HG03095 (cell line): ENCODE measurements at regions not wholly inside any gene's neighbourhood (a gene's known extent, or its start where the extent isn't known, plus 50 kb on each side); places are given as distances from the start of the nearest gene placed in this dataset.

Experiments
- ATAC-seq: cut with Tn5 transposase; IDR thresholded peaks from one replicate; pipeline ENCODE4 v1.9.1; 2021; ENCODE audit warnings: moderate library complexity; ENCODE audit not compliant: unreplicated experiment

DNA sequence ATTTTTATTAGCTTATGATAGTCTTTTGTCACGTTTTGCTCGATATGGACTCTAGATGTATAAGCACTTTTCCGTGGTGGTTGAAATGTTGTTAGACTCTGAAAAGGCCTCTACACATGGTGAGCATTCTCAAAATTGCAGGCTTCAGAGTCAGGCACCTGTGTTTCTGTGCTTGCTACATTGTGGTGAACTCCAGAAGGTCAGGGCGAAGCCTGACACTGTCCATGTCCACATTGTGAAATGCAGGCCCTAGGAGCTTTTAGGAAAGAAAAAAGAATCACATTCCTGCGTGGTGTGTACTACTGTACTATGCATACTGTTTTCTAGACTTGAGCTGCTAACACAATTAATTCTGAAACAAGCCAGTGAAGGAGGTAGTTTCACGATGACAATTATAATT lies 86.3 kb downstream of the HS3ST1 start:
- no peak for ATAC-seq

DNA sequence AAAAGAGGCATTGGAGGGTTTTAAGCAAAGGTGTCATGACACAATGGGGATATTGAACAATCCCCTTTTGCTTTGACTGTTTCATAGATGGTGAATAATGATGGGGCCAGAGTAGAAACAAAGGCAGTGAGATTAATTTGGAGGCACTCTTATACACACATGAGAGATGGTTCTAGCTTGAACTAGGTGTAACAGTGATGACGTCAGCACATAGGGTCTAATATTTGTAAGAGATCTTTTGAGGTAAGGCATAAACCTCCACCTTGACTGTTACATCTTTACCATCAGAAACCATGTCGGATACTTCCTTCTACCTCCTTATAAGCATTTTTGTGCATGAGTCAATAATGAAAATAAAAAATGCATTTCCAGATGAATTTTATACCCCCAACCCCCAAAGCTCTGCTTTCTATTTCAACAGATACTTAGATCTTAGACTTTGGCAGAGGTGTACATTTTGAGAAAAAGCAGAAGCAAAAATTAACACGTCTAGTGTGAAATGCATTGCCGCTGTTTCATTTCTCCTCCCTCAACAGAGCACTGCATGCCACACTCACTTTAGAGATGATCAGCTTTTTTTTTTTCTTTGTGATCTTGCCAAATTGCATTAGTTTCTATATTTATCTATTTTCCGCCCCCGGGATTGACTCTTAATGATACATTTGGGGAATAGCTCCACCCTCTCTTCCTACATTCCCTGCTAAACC lies 87.2 kb downstream of the HS3ST1 start:
- ATAC-seq: no peak

DNA sequence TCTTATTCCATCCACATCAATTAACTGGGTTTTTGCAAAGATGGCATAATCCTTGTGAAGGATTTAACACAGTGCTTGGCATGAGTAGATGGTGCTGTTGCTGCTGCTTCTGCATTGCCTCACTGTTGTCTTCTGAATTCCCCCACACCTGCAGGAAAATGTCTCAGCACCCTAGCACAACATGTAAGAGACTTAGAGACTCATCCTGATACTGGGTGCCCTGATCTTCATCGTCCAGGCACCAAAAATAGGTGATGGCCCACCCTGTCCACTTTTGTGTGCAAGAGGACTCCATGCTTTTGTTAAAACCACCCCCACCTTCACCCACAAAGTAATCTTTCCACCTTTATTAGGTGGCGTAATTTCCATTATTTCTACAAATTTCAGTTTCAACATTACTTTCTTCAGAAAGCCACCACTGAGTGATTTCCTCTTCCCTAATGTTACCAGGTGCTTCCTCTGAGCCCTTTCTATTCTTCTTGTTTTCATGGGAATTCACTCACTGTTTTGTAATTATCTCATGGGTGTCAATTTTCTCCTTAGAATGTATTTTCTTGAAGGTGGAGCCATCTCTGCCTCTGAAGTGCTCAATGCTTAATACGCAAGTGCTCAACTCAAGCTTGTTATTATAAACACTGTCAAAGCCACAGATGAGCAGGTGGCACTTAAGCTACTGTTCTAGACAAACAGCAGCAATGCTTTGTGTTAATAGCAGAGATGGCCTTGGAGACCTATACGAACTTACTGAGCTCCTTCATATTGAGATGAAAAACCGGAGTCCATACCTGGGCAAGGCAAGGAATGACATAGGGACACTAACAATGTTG lies 89.5 kb downstream of the HS3ST1 start:
- no peak for ATAC-seq

GRCh38 chr4:11337287-11337686 lies 91.4 kb downstream of the HS3ST1 start:
- ATAC-seq: no peak

DNA sequence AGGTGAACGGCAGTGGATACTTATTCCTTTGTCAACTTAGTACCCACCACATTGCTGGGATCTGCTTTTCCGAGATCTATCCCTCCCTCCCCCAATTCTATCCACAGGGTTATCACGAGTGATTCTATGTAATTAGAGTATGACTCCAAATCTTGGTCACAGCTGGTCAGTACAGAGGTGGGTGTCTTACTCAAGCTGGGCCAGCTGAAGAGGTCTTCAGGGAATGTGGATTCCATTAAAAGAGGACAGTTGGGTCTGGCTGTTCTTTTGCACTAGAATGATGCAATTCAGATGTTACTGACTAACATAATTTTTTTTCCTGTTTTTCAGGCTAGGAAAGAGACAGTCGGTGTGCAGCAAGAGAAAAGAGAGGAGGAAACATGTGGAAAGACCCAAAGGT lies 92.3 kb downstream of the HS3ST1 start:
- no peak for ATAC-seq

DNA sequence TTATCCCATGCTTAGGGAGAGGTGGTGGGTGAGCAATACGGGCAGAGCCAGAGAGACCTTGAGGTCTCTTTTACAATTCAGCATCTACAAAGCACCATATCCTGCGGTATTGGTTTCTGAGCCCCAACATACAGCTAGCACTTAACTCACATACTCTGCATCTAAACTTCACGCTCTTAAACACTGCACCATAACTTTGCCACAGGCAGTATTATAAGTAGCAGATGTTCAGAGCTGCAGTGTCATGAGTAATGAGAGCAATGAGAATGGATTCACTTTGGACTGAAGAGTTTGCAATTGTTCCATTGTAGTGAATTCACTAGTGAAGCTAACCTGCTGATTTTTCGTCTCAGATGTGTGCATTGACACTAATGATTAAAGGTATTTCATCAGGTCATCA lies 93.8 kb downstream of the HS3ST1 start:
- ATAC-seq: no peak

- no peak for ATAC-seq
Observed at GRCh38 chr4:11328401-11328800, 100.3 kb downstream of the HS3ST1 start.

- no peak for ATAC-seq
Observed at GRCh38 chr4:11326021-11326420, 102.7 kb downstream of the HS3ST1 start.

DNA sequence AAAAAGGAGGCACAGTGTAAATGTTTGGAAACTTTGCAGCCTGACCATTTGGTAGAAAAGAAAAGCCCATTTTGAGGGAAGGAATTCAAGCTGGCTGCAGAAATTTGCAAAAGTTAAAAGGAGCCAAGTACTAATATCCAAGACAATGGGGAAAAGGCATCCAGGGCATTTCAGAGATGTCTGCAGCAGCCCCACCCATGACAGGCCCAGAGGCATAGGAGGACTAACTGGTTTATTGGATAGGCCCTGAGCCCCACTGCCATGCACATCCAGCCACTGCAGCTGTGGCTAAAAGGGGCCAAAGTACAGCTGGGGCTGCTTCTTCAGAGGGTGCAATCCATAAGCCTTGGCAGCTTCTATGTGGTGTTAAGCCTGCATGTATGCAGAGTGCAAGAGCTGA lies 104.9 kb downstream of the HS3ST1 start:
- no peak for ATAC-seq

DNA sequence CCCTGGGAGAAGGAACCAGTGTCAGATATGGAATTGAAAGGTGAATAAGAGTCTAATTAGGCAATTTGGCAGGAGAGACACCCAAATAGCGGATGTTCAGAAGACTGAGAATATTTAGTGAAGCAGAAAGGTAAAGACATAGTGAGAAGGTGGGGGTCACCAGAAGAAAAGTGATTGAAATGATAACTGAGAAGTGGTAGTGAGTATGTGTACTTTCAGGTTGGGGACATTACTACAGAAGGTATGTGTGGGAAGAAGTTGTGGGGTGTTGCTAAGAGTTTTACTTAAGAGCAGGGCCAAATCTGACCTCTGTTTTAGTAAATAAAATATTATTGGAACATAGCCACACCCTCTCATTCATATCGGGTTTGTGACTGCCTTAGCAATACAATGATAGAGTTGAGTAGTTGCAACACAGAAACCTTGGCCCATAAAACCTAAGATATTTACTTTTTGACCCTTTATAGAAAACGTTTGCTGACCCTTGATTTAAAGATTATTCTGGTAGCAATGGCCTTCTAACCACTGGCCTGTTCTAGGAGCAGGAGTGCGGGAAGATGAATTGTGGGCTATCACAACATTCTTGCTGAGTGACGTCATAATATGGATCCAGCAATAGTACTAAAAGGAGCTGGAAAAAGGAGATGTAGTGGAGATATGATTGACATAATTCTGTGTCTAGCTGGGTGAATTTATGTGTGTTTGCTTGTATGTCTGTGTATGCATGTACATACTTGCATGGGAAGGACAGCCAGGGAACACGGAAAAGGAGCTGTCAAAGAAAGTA lies 115.3 kb downstream of the HS3ST1 start:
- ATAC-seq: no peak

GRCh38 chr4:11312389-11312788 lies 116.3 kb downstream of the HS3ST1 start:
- ATAC-seq: no peak

GRCh38 chr4:11301075-11301660 lies 127.5 kb downstream of the HS3ST1 start:
- ATAC-seq: no peak

- no peak for ATAC-seq
Observed at GRCh38 chr4:11299836-11300235, 128.9 kb downstream of the HS3ST1 start.

DNA sequence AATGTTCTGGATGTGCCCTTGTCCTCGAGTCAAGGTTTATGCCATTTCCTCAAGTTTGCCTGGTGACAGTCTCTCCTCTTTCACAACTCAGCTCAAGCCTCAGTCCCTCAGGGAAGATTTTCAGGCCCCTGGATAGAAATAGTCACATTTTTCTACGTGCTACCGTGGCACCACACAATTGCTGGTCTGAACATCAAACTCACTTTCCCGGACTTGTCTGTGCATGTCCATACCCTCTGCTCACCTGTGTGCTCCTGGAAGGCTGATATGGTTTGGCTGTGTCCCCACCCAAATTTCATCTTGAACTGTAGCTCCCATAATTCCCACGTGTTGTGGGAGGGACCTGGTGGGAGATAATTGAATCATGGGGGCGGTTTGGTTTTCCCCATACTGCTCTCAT lies 129.7 kb downstream of the HS3ST1 start:
- ATAC-seq: no peak

DNA sequence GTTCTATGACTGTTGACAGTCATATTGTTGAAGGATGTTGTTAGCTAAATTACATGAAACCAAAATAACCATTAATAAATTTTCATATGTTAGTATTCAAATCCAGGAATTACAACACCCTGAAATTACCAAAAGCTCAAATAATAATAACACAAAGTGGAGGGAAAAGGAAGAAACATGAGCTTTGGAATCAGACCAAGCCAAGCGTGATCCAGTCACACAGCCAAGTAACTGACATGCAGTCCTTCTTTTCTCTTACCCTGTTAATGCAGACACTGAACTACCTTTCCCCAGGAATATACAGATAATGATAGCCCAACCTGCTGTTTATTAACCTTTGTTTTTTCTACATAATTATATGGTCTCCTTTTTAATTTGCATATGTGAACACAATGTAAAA lies 130.2 kb downstream of the HS3ST1 start:
- no peak for ATAC-seq

- no peak for ATAC-seq
Observed at GRCh38 chr4:11297627-11298026, 131.1 kb downstream of the HS3ST1 start.

GRCh38 chr4:11297201-11297600 lies 131.5 kb downstream of the HS3ST1 start:
- no peak for ATAC-seq

GRCh38 chr4:11293866-11294265 lies 134.8 kb downstream of the HS3ST1 start:
- ATAC-seq: no peak

DNA sequence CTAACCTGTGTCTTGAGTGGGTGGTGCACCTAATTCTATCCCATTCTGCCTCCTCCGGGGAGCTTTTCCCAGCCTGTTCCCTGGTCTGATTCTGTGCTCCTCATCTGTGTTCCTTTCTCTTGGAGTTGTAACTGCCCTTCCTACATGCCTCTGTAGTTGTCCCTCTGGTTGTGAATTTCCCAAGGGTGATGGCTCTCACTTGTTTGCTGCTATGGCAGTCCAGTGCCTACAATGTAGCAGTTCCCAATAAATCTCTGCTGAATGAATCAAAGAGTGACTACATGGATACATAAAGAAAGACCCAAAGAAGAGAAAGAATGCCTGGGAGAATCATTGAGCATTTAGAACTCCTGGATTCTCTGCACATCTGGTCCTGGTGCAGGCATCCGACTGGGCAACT lies 141.6 kb downstream of the HS3ST1 start:
- no peak for ATAC-seq

DNA sequence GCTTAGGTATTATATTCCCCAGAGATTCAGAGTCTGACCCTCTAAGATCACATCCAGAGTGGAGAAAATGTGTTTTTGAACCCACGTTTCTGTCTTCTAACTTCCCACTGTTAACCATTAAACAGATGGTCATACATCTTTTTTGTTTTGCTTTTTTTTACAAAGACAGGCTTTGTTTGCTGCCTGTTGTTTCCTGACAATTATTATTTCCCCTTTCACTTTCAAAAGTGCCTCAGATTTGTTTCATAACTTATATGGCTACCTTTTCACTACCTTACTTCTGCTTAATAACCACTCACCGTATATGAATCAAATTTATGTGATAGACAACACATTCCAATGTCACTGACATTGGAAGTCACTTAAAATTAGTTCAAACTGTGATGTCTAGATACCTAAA lies 142.2 kb downstream of the HS3ST1 start:
- ATAC-seq: no peak

DNA sequence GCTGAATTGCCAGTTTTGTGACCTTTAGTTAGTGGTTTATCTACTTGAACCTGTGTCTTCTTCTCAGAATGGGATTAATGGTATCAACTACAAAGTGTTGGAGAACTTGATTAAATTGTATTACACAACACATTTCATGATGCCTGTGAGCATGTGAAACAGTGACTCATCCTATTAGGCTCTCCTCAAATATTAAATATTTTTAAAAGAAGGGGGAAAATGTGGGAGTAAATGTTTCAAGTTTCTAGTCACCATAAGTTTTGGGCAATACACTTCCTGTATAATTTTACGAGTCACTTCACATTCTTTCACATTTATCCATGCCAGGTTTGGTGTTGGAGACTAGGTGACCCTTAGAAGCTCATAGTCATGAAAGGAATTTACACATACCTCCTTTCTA lies 147.0 kb downstream of the HS3ST1 start:
- ATAC-seq: no peak
